HUES6 (cell line): ENCODE measurements at regions not wholly inside any gene's neighbourhood (a gene's known extent, or its start where the extent isn't known, plus 50 kb on each side); places are given as distances from the start of the nearest gene placed in this dataset.

Experiments
- H3K27ac ChIP-seq: 2 replicates; pipeline ENCODE4 v1.7.0; 2013; ENCODE audit warnings: low read depth, mild to moderate bottlenecking, low read length, inconsistent platforms
- H3K27me3 ChIP-seq: 2 replicates; pipeline ENCODE4 v1.6.1; 2013; ENCODE audit warnings: low read length; ENCODE audit not compliant: control insufficient read depth, insufficient read depth
- H3K36me3 ChIP-seq: 2 replicates; pipeline ENCODE4 v1.6.1; 2013; ENCODE audit warnings: low read length; ENCODE audit not compliant: control insufficient read depth, insufficient read depth
- H3K4me1 ChIP-seq: 2 replicates; pipeline ENCODE4 v1.6.1; 2013; ENCODE audit warnings: low read length; ENCODE audit not compliant: control insufficient read depth, insufficient read depth
- H3K4me3 ChIP-seq: 2 replicates; pipeline ENCODE4 v1.5.1; 2013; ENCODE audit warnings: low read depth, low read length
- H3K9ac ChIP-seq: one replicate; pipeline ENCODE4 v1.6.1; 2013; ENCODE audit warnings: mild to moderate bottlenecking, low read length
- H3K9me3 ChIP-seq: 2 replicates; pipeline ENCODE4 v1.6.1; 2013; ENCODE audit warnings: low read depth, low read length; ENCODE audit not compliant: control insufficient read depth, insufficient read depth

DNA sequence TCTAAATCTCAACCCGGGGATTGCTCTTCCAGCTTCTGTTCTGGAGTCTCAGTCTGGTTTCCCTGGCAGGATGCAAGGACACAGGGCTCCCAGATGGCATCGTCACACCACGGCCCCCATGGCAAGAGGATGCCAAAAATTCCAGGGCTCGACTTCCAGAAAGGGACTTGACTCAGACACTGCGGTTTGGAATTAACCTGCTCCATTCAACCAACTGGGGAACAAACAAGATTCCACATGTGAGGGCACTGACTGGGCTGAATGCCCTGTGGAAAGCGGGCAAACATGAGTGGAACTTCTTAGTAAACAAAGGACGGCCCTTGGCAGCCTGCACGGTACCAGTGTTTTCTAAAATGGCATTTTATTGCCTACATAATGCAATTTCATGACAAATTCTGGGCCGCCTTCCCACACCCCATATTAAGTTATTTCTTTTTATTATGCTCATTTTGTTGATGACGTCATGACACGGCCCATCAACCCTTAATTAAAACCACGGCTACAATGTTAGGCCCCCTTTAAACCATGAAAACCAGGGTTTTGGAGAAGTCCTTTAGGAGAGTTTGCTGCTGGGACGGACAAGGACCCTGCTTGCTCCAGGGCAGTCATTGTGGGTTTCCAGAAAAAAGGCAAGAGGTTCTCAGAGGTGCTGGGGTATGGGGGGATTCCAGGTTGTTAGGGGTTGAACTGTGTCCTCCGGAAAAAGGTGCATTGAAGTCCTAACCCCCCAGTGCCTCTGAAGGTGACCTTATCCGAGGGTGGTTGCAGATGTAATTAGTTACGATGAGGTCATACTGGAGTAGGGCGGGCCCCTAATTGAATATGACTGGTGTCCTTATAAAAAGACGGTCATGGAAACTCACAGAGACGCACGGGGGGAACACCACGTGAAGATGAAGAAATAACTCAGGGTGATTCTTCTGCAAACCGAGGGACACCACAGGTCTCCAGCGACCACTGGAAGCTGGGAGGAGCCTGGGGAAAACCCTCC lies 205.6 kb downstream of the FOXL1 start:
- Histone ChIP-seq H3K4me3 (no peak overlapping the region), H3K27me3 (no peaks in the 10 kb centered on the region), H3K27ac (no peak overlapping the region), H3K36me3 (no peaks in the 10 kb centered on the region), H3K9me3 (no peaks in the 10 kb centered on the region), H3K9ac (no peak overlapping the region), H3K4me1 (peaks cover 12% of the 10 kb centered on the region)

- Histone ChIP-seq H3K27me3 (no peaks in the 10 kb centered on the region), H3K27ac (no peak overlapping the region), H3K36me3 (no peaks in the 10 kb centered on the region), H3K4me3 (no peak overlapping the region), H3K9ac (no peak overlapping the region), H3K9me3 (no peaks in the 10 kb centered on the region), H3K4me1 (peaks cover 22% of the 10 kb centered on the region)
Measured at GRCh38 chr16:86786338-86786737, 208.0 kb downstream of the FOXL1 start.

- Histone ChIP-seq H3K4me1 (peaks cover 25% of the 10 kb centered on the region), H3K9me3 (no peaks in the 10 kb centered on the region), H3K9ac (no peak overlapping the region), H3K36me3 (no peaks in the 10 kb centered on the region), H3K4me3 (no peak overlapping the region), H3K27me3 (no peaks in the 10 kb centered on the region), H3K27ac (no peak overlapping the region)
Measured at GRCh38 chr16:86786994-86787393, 208.6 kb downstream of the FOXL1 start.

- H3K27ac ChIP-seq, result no peak overlapping the region
- H3K36me3 ChIP-seq, result no peaks in the 10 kb centered on the region
- H3K4me1 ChIP-seq, result peaks cover 25% of the 10 kb centered on the region
- H3K4me3 ChIP-seq, result no peak overlapping the region
- H3K27me3 ChIP-seq, result no peaks in the 10 kb centered on the region
- H3K9ac ChIP-seq, result no peak overlapping the region
- no peaks in the 10 kb centered on the region for H3K9me3 ChIP-seq
Measured at GRCh38 chr16:86787538-86787937, 209.2 kb downstream of the FOXL1 start.

GRCh38 chr16:86789621-86790051 lies 211.3 kb downstream of the FOXL1 start:
- Histone ChIP-seq H3K9me3 (no peaks in the 10 kb centered on the region), H3K27ac (no peak overlapping the region), H3K27me3 (peaks cover 10% of the 10 kb centered on the region; the same call in 1 of the 2 replicates), H3K9ac (no peak overlapping the region), H3K4me3 (no peak overlapping the region), H3K4me1 (peaks cover 25% of the 10 kb centered on the region), H3K36me3 (no peaks in the 10 kb centered on the region)

GRCh38 chr16:86791287-86792035 lies 213.1 kb downstream of the FOXL1 start:
- no peak overlapping the region for H3K4me3 ChIP-seq
- H3K27me3 ChIP-seq, result peaks cover 10% of the 10 kb centered on the region; the same call in 1 of the 2 replicates
- peaks cover 25% of the 10 kb centered on the region for H3K4me1 ChIP-seq
- H3K9me3 ChIP-seq, result no peaks in the 10 kb centered on the region
- no peaks in the 10 kb centered on the region for H3K36me3 ChIP-seq
- no peak overlapping the region for H3K27ac ChIP-seq
- H3K9ac ChIP-seq, result no peak overlapping the region

DNA sequence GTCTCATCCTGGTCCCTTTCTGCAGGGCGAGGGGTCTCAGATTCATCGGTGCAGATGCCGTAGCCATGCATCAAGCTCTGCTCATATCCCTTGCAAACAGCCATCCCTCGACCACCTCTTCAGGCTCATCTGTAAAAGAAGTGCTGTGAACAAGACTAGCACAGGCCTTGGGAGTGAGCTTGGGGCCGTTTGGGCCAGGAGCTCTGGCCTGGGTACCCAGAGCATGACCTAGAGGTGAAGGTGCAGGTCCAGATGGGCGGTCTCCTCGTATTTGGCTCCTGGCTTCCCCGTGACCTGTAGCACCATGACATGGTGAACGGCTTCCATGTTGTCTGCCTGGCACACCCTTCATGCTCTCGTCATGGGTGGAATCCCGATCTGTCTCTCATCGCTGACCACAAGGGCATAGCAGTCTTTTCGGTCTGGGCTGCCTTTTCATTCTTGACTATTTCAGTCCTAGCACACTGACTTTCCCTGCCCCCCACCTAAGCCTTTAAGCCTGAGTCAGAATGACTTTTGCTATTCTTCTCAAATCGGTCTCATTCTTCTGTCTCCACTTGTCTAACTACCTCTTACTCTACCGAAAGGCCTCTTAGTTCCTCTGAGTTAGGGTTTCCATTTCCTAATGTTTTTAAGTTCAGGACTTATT lies 216.0 kb downstream of the FOXL1 start:
- Histone ChIP-seq H3K27me3 (peaks cover 30% of the 10 kb centered on the region), H3K9ac (no peak overlapping the region), H3K4me3 (no peak overlapping the region), H3K9me3 (no peaks in the 10 kb centered on the region), H3K36me3 (no peaks in the 10 kb centered on the region), H3K4me1 (peaks cover 10% of the 10 kb centered on the region; the same call in 1 of the 2 replicates), H3K27ac (no peak overlapping the region)

DNA sequence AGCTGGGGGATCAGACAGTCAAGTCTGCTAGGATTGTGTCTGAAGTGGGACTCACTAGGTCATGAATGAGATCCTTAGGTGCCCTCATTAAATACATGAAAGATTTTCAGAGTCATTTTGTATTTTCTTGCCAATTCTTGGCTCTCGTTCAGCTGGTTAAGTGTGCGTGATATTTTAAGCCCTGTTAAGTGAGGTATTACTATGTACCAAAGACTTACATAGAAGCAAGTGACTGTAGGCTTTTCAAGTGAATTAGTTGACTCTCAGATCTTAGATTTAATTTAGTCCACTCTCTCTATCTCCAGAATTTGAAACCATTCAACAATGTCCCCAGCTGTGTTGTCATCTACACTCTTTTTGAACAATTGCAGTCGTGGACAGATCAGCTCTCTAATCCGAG lies 219.4 kb downstream of the FOXL1 start:
- H3K9ac ChIP-seq, result no peak overlapping the region
- no peak overlapping the region for H3K4me3 ChIP-seq
- H3K36me3 ChIP-seq, result no peaks in the 10 kb centered on the region
- peaks cover 16% of the 10 kb centered on the region for H3K4me1 ChIP-seq
- no peaks in the 10 kb centered on the region for H3K9me3 ChIP-seq
- no peak overlapping the region for H3K27ac ChIP-seq
- peaks cover 64% of the 10 kb centered on the region for H3K27me3 ChIP-seq

DNA sequence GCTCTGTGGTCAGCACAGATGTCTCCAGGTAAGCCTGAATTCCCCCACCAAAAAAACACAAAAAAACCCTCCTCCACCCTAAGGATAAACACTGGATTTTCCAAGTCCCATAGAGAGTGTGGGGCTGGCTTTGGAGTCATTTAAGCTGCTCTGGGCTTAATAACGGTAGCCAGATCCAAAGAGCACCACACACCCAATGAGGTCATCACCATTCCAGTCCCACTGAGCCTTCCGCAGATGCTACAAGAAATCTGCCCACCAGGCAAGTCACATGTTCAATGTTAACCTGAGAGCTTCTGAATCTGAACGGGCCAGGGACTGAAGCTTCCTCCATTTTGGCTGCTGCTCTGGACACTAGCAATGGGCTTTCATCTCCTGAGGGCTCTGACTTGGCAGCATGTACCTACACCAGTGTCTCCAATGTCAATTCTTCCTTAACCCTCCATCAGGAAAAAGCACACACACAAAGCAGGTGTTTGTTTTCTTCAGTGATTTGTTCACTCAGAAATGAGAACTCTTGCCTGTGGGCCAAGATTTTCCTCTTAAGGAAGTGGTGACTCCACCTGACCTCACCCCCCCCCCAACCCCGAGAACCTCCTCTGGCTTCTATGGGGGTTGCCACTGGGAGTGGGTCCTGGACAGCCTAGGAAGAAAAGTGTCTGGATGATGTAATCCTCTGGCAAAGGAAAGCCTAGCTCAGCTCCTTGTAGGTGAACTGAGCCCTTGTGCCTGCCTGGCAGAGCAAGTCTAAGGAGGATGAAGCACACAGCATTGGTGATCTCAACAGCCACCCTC lies 220.1 kb downstream of the FOXL1 start:
- Histone ChIP-seq H3K4me1 (peaks cover 16% of the 10 kb centered on the region), H3K27me3 (peaks cover 72% of the 10 kb centered on the region), H3K9ac (no peak overlapping the region), H3K36me3 (no peaks in the 10 kb centered on the region), H3K9me3 (no peaks in the 10 kb centered on the region), H3K27ac (no peak overlapping the region), H3K4me3 (no peak overlapping the region)

DNA sequence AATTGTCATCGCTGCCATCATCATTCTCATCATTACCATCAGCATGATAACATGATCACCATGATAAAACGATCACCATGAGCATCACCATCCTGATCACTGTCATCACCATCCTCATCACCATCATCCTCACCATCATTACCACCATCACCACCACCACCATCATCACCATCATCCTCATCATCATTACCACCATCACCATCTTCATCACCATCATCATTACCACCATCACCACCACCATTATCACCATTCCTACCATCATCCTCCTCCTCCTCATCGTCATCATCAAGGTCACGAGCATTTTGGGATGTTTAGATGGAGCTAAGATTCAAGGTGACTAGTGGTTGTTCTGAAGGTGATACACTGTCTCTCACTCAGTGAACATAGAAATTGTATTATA lies 221.0 kb downstream of the FOXL1 start:
- Histone ChIP-seq H3K9me3 (no peaks in the 10 kb centered on the region), H3K9ac (no peak overlapping the region), H3K27ac (no peak overlapping the region), H3K4me1 (peaks cover 16% of the 10 kb centered on the region), H3K36me3 (no peaks in the 10 kb centered on the region), H3K4me3 (no peak overlapping the region), H3K27me3 (peaks cover 74% of the 10 kb centered on the region)
